ENCODE measurements at regions not wholly inside any gene's neighbourhood (a gene's known extent, or its start where the extent isn't known, plus 50 kb on each side); places are given as distances from the start of the nearest gene placed in this dataset.

- peaks cover 30% of the 10 kb centered on the region for H3K4me1 Mint-ChIP-seq (ENCODE audit: unreplicated experiment)
Observed at GRCh38 chr14:51431741-51432140, 191.7 kb downstream of the TMX1 start.

GRCh38 chr14:51432302-51432948, 192.4 kb downstream of the TMX1 start:
- TF ChIP-seq CTCF (IDR thresholded peaks at IDR 0.05) = no peak
- DNase-seq (ENCODE audit: extremely low spot score, unreplicated experiment) = no peak
- no peaks in the 10 kb centered on the region for H3K36me3 Mint-ChIP-seq (ENCODE audit: unreplicated experiment)
- no peak overlapping the region for H3K4me3 Mint-ChIP-seq (ENCODE audit: unreplicated experiment)
- H3K27ac Mint-ChIP-seq (ENCODE audit: unreplicated experiment) = no peak overlapping the region
- no peaks in the 10 kb centered on the region for H3K27me3 Mint-ChIP-seq (ENCODE audit: unreplicated experiment)
- H3K4me1 Mint-ChIP-seq (ENCODE audit: unreplicated experiment) = peaks cover 30% of the 10 kb centered on the region
- no peaks in the 10 kb centered on the region for H3K9me3 Mint-ChIP-seq (ENCODE audit: unreplicated experiment)

More at GRCh38 chr14:51431741-51432140, 191.7 kb downstream of the TMX1 start:
- Mint-ChIP-seq H3K9me3 (ENCODE audit: unreplicated experiment) (no peaks in the 10 kb centered on the region), H3K27me3 (ENCODE audit: unreplicated experiment) (no peaks in the 10 kb centered on the region), H3K36me3 (ENCODE audit: unreplicated experiment) (no peaks in the 10 kb centered on the region), H3K4me3 (ENCODE audit: unreplicated experiment) (no peak overlapping the region), H3K27ac (ENCODE audit: unreplicated experiment) (no peak overlapping the region)
- TF ChIP-seq CTCF (IDR thresholded peaks at IDR 0.05) = no peak
- no peak for DNase-seq (ENCODE audit: extremely low spot score, unreplicated experiment)

GRCh38 chr14:51436630-51437029, 196.6 kb downstream of the TMX1 start:
- no peak for TF ChIP-seq CTCF (IDR thresholded peaks at IDR 0.05)
- no peaks in the 10 kb centered on the region for H3K27me3 Mint-ChIP-seq (ENCODE audit: unreplicated experiment)
- H3K36me3 Mint-ChIP-seq (ENCODE audit: unreplicated experiment) = no peaks in the 10 kb centered on the region
- no peak overlapping the region for H3K4me3 Mint-ChIP-seq (ENCODE audit: unreplicated experiment)
- H3K9me3 Mint-ChIP-seq (ENCODE audit: unreplicated experiment) = no peaks in the 10 kb centered on the region
- no peak overlapping the region for H3K27ac Mint-ChIP-seq (ENCODE audit: unreplicated experiment)
- H3K4me1 Mint-ChIP-seq (ENCODE audit: unreplicated experiment) = peaks cover 14% of the 10 kb centered on the region
- DNase-seq (ENCODE audit: extremely low spot score, unreplicated experiment) = no peak

- Mint-ChIP-seq H3K36me3 (ENCODE audit: unreplicated experiment) (no peaks in the 10 kb centered on the region), H3K9me3 (ENCODE audit: unreplicated experiment) (no peaks in the 10 kb centered on the region), H3K27me3 (ENCODE audit: unreplicated experiment) (no peaks in the 10 kb centered on the region), H3K4me3 (ENCODE audit: unreplicated experiment) (no peak overlapping the region), H3K4me1 (ENCODE audit: unreplicated experiment) (peaks cover 36% of the 10 kb centered on the region), H3K27ac (ENCODE audit: unreplicated experiment) (no peak overlapping the region)
- TF ChIP-seq CTCF (IDR thresholded peaks at IDR 0.05) = no peak
- DNase-seq (ENCODE audit: extremely low spot score, unreplicated experiment) = no peak
Observed at GRCh38 chr14:51439896-51440295, 199.8 kb downstream of the TMX1 start.

- no peak for DNase-seq (ENCODE audit: extremely low spot score, unreplicated experiment)
- Mint-ChIP-seq H3K27ac (ENCODE audit: unreplicated experiment) (no peak overlapping the region), H3K36me3 (ENCODE audit: unreplicated experiment) (no peaks in the 10 kb centered on the region), H3K4me3 (ENCODE audit: unreplicated experiment) (no peak overlapping the region), H3K9me3 (ENCODE audit: unreplicated experiment) (no peaks in the 10 kb centered on the region), H3K4me1 (ENCODE audit: unreplicated experiment) (peaks cover 36% of the 10 kb centered on the region), H3K27me3 (ENCODE audit: unreplicated experiment) (no peaks in the 10 kb centered on the region)
- no peak for TF ChIP-seq CTCF (IDR thresholded peaks at IDR 0.05)
Observed at GRCh38 chr14:51441001-51441400, 201.0 kb downstream of the TMX1 start.

All from osteocyte (in vitro differentiated cells).